HPDE6-E6E7 (cell line): ENCODE measurements at regions not wholly inside any gene's neighbourhood (a gene's known extent, or its start where the extent isn't known, plus 50 kb on each side); places are given as distances from the start of the nearest gene placed in this dataset.
"Not testable (repeated sequence)": the region's sequence is repeated elsewhere in the genome, so short reads cannot be mapped to it uniquely, and the experiment has no call there.

Experiments used
- DNase-seq: peaks from one replicate; pipeline ENCODE4 v3.0.0; 2011; ENCODE audit warnings: missing footprints; ENCODE audit errors: extremely low spot score

DNA sequence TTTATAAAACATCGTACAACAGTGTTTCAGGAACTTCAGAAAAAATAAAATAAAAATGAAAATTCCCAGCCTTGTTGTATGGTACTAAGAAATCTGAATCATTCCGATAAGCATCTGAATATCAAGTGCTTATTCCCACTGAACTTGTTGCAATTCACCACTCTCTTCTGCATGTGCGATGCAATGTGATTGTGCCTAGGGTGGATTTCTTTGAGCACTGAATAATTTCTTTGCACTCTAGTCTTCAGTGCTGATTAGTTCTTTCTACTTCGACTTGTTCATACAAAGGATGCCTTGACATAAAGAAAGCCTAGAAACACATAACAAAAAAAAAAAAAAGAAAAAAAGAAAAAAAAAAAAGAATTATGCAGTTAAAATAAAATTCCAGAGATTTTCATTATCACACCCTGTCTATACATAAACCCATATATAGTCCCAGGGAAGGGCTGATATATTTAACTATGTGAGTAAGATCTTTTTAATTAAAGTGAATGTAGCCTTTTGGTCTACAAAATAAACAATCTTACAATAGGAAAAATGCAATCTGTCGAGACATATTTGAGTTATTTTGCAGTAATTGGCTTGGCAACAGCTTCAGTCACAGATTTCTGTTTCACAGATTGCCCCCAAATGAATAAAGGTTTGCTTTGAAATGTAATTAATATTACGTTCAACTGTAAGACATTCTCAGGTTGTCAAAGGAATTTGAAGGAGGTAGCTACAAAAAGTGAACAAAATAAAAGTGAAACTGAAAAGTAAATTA is 1118.9 kb upstream of the CELF2 start:
- DNase-seq: no peak

DNA sequence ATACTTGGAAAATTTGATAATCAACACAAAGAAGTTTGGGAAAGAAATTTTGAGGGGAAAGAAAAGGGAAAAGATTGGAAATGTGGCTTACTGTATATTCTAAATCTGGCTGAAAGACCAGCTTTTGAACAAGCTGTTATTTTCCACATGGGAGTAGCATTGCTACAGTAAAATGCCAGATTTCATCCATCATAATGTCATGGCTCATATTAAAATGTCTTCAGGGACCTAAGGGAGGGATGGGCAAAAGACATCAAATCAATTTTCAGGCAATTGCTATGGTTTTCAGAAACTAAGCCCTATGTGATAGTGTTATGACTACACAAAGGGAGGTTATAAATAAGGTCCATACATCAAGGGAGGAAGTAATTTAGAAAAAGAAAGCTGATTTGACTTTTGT is 1116.9 kb upstream of the CELF2 start:
- no peak for DNase-seq

DNA sequence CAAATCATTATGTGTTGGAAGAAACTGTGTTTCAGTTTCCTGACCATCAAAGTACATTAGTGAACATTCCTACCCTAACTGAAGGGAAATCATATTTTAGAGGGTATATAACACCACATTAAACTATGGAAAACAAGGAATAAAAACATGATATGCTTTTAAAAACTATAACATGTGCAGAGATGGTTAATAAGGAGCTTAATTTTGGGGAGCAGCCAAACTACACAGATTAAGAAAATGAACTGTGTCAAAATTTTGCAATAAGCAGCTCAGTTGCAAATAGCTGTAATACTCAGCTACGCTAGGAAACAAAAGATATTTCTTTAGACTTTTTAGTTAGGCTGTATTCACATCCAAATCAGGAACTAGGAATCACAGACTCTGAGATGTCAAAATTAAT is 1115.7 kb upstream of the CELF2 start:
- DNase-seq: no peak

DNA sequence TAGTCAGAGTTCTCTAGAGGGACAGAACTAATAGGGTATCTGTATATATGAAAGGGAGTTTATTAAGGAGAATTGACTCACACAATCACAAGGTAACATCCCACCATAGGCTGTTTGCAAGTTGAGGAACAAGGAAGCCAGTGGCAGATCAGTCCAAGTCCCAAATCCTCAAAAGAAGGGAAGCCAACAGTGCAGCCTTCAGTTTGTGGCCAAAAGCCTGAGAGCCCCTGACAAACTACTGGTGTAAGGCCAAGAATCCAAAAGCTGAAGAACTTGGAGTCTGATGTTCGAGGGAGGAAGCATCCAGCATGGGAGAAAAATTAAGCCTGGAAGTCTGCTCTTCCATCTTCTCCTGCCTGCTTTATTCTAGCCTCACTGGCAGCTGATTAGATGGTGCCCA is 1107.2 kb upstream of the CELF2 start:
- no peak for DNase-seq

DNA sequence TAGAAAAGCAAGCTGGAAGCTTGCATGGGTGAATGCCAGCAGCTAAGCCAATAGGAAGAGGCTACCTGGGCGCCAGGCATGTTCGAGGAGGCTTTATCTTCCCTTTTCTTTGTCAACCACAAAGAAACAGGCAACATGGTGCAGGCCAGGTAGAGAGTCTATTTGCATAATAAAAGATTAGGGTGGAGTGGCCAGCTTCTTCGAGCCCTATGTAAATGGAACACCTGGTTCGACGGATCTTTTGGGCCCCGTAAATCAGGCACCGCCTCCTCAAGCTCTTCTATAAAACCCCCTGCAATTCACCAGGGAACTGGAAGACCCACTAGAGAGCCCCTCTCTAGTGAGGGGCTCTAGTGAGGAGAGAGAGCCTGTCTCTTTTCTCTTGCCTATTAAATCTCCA is 1106.2 kb upstream of the CELF2 start:
- no peak for DNase-seq

DNA sequence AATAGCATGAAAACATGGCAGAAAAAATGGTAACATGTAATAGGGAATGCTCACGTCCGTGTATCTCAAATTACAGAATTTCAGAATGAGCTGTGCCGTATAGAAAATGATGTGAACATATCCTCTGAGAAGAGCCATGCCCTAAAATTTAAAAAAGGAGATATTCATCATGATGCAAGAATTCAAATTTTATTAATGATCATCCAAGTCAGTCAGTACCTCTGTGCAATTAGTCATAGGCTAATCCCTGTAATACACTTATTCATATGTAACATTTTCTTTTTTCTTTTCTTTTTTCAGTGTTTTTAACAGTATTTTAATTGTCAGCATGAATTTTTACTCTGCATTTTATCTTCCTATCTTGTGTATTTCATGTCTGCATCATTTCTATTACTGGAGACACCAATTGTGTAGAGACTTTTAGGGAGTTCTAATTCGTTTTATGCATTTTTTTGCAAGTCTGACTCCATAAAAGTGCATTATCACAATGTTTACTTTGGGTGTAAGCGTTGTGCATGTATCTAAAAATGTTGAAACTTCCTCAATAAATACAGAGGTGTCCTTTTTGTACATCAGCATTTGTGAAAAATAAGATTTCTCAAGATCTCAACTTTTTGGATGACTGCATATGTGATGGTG is 1103.7 kb upstream of the CELF2 start:
- no peak for DNase-seq

DNA sequence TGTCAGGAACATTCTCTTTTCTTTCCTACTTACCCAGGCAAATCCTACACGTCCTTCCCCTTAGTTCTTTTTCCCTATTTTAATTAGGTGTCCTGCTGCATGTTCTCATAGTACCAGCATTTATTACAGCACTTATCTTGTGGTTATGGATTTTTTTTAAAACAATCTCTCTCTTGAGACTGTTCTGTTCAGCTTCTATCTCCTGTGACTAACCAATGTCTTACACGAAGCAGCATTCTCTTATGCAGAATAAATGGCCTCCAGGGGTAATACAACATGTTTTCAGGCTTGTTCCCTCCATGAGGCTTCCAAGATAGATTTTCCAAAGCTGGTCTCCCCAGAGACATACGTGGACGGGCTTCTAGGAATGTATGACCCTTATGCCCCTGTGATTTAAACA is 1096.1 kb upstream of the CELF2 start:
- no peak for DNase-seq

DNA sequence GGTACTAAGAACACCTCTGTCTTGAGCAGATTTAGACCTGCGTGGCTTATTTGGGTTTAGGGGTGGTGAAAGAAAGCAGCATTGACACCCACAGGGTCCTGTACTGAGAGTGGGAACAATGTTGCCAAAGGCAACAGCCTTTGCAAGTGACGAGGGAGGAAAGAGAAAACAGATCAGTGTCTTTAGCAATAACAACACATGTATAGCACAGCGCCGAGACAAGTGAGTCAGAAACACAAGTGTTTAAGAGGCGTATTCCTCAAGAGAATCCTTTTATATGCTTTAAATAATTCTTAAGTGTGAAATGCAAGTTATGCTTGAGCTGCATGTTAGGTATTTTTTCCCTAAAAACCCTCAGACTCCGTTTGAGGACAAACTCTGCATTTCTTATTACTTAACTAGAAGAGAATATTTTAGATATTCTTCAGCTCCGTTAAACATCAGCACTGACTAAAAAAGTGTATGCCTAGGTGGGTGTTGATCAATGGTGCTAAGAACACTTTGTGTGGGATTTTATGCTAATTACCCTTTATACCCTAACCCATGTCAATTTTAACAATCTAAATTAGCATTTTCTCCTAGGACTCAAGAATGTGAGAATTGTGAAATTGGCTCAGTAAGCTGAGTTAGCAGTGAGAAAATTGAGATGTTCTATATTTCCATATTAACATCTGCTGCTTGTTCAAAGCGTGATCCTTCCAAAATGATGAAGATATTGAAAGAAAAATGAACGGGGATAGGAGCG is 1095.4 kb upstream of the CELF2 start:
- DNase-seq: no peak

DNA sequence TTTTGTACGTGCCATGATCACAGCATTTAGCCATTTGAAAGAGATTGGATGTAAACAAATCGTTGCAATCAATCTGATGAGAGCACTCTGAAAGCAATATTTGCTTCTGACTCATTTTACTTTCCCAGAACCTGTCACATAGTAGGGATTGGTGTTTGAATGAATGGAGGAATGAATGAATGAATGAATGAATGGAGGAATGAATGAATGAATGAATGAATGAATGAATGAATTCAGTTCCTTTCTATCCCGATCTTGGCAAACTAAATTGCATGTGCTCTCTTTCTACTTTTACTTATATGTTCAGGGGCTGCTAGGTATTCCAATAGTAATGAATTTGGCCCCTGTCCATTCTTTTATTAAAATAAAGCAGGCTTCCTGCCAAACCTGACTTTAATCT is 1091.7 kb upstream of the CELF2 start:
- no peak for DNase-seq

DNA sequence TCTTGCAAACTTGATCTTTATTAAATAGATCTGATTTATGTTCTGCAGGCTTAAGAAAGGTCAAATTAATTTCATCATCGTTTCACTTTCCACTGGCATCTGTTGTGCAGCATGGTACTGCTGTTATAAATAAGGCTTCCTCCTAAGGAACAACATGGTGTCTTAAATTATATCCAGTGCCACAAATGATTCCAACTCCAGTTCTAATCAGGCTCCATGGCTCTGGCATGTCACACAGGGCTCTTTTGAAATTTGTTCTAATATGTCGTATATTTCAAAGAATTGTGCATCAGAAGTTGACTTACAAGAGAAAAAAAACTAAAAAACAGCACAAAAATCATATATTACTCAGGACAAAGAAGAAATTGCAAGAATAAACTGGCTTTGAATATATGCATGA is 1090.8 kb upstream of the CELF2 start:
- DNase-seq: no peak

DNA sequence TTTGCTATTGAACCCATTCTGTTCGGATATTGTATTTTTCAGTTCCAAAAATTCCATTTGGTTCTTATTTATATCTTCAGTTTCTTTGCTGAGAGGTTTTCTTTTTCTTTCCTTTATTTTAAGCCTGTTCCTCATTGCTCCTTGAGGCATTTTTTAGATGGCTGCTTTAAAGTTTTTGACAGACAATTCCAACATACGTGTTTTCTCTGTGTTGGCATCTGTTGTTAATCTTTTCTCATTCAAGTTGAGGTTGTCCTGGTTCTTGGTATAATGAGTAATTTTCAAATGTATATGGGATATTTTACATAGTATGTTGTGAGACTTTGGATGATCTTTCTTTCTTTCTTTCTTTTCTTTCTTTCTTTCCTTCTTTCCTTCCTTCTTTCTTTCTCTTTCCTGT is 1078.0 kb upstream of the CELF2 start:
- no peak for DNase-seq

DNA sequence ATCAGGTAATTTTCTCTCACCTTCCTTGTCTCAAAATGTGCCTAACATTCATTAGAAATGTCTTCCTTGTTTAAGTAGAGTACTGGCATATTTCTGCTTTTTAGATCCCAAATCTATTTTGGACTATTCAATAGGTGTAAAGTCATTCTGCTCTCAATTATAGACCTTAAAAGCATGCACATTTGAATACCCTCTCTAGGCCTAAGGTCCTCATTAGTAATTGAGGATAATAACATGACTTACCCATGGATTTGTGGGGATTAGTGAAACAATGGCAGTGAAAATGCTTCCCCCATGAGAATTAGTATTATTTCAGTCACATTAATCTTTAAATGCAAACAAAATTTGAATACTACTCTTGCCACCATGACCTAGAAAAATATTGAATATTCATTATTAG is 1073.0 kb upstream of the CELF2 start:
- no peak for DNase-seq

DNA sequence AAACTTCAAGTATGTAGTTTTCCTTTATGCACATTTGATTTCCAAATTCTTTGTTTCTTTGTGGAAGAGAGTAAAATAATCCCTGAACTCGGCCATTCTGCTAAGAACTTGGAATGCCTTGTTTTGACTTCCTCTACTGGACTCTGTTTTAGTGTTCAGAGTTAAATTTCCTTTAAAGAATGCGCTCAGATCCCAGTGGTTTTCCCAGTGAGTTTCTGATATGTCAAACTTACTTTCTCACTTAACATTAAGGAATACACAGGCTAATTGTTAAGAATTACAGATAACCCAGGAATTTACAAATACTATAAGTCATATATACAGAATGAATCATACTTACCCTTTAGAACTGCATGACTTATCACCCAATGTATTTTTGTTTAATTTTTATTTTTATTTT is 1067.6 kb upstream of the CELF2 start:
- DNase-seq: no peak

DNA sequence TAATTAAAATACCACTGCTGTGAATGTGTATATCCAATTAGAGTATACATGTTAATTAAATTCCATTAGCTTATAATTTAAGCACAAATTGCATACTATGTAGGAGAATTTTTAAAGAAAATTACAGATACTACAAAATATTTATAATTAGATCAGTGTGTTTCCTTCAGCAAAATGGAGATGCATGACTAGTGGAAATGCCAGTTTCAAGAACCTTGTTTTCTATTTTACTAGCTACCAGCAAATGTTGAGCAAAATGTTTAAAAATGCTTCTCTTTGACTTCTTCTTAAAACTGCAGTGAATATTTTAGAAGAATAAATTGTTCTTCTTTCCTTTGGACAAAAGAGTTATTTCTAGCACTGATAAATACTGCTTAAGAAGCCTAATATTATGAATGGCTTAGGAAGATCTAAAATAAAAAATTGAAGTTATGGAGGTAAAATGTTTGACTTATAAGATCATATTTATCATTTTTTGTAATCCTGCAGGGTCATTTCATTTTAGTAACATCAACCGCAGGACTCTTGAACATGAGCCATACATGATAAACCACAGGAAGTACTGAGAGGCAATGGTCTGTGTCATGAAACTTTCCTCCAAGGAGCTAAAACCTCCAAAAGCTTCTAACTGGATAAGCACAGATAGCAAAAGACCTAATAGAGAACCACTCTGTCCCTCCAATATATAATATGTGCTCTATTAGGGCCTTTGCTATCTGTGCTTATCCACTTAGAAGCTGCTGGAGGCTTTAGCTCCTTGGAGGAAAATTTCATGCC is 1066.0 kb upstream of the CELF2 start:
- DNase-seq: no peak

DNA sequence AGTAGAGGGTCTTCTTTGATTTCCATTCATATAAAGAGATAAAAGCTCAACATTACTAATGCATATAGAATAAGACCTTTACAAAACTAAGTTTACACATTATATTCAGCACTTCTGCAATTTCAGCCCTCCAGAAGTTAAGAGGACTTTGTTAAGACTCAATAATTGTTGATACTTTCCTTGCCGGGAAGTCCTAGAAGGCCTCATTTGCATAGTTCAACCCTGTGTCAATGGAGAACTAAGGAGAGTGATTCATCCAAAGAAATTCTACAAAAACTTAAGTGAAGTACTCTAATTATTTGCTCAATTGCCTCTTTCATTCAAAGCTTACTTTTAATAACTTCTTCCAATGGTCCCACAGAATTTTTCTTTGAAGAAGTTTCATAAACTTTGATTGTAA is 1060.3 kb upstream of the CELF2 start:
- DNase-seq: no peak

DNA sequence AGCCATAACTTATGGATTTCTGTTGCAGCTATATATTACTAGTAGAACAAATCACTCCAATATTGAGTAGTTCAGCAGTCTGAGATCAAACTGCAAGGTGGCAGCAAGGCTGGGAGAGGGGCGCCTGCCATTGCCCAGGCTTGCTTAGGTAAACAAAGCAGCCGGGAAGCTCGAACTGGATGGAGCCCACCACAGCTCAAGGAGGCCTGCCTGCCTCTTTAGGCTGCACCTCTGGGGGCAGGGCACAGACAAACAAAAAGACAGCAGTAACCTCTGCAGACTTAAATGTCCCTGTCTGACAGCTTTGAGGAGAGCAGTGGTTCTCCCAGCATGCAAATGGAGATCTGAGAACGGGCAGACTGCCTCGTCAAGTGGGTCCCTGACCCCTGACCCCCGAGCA is 1059.8 kb upstream of the CELF2 start:
- not testable (repeated sequence) for DNase-seq

DNA sequence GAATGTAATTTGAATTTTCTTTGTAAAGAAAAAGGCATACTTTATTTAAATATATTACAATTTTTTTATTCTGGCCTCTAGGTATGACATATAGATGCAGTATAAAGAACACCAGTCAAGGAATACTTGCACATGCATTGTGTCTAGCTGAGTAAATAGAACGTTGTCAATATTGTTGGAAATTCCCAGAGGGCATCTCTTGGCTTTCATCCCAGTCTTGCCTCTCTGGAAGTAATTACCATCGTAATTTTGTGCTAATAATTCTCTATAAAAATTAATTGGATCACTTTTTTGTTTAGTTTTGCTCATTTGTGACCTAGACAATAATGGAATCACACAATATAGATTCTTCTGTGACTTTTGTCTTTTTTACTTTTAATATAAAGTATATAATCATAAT is 1052.3 kb upstream of the CELF2 start:
- DNase-seq: no peak

DNA sequence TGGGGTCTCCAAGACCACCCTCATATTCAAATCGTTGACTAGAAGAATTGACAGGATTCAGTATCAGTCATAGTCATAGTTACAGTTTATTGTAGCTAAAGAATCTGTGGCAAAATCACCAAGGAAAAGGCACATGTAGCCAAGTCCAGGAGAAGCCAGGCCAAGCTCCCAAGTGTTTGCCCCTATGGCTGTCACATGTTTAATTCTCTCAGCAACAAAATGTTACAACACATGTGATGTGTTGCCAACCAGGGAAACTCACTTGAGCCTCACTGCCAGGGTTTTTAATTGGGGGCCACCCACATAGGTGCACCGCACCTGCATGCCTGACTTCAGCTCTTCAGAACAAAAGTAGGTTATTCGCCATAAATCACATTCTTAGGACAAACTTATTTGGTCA is 1030.9 kb upstream of the CELF2 start:
- DNase-seq: no peak

DNA sequence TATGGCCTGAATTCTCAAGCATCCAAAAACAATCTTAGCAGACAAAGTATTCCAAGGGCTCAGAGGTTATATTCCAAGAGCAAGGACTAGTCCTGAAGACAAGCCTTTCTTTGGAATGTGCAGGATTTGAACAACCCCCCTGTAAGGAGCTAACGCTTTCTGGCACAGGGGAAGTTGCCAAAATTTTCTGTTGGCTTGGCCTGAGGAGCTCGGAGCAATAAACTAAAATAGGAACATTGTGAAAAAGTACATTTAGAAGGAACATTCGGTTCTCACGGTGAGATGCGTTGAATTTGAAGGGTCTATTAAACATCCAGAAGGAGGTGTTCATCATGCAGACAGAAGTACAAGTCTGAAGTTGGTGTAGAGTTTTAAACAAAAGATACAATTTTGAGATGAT is 1030.5 kb upstream of the CELF2 start:
- DNase-seq: no peak

DNA sequence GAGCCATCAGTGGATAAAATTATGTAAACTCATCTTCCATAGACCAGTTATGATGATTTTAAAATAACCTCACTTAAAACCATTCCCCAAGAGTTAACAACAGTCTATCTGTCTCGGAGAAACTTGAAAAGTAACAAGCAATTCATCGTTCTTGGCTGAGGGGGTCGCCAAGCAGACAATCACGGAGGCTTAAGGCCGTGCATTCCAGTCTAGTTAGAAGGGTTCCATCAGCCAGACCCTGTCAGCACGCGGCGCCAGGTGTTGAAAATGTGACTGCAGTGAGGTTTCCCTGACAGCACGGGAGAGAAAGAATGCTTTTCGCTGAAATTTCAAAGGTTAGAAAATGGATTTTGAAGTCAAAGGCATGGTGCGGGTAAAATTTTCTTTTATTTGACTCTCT is 1025.0 kb upstream of the CELF2 start:
- no peak for DNase-seq

DNA sequence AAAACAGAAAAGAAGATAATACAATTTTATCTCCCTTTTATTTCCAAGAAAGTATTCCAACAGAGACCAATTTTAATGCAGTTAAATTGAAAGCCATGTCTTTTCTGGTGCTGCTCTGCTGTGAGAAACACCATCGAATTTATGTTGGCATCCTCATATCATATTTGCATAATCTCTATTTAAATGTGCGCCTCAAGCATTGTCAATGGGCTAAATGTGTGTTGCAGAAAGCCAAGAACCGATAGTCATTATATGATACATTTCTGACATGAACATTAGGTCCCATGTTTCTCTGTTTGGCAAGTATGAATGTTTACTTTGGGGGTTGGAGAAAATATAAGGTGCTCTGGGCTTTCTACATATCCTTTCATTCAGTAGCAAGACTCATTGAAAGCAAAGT is 1023.5 kb upstream of the CELF2 start:
- no peak for DNase-seq

DNA sequence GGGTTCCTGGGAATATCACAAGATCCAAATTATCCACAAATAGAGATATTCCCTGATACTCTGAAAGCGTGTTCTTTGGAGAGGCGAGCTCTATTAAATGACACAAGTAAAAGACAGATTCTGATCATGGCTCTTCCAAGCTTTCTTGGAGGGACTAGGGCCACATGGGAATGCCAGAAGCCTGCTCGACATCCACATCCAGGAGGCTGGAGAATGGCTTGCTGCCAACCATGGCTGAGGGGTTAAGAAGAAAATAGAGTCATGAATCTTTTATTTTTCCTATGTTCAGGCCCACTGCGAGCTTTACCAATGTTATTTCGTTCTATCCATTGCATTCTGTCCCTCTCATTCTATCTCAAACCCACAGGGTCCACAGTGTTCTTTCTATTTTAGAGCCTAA is 1018.0 kb upstream of the CELF2 start:
- no peak for DNase-seq
